ENCODE measurements at regions not wholly inside any gene's neighbourhood (a gene's known extent, or its start where the extent isn't known, plus 50 kb on each side); places are given as distances from the start of the nearest gene placed in this dataset.

DNA sequence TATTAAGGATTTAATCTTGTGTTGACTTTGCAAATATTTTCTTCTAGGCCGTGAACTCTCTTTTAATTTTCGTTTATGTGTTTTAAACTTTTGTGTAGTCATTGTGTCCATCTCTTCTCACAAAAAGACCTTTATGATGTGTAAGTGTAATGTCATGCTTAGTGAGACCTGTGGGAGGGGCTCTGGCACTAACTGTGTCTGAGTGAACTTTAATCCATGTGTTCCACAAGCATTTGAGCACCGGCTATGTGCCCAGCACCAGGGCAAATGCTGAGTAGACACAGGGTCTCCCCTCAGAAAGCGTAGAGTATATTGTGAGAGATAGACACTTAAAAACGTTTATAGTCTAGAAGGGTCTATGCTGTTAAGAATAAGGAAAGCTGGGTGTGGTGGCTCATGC, 272.6 kb upstream of the TUT7 start (continued):
- TF ChIP-seq, protein P1, sequence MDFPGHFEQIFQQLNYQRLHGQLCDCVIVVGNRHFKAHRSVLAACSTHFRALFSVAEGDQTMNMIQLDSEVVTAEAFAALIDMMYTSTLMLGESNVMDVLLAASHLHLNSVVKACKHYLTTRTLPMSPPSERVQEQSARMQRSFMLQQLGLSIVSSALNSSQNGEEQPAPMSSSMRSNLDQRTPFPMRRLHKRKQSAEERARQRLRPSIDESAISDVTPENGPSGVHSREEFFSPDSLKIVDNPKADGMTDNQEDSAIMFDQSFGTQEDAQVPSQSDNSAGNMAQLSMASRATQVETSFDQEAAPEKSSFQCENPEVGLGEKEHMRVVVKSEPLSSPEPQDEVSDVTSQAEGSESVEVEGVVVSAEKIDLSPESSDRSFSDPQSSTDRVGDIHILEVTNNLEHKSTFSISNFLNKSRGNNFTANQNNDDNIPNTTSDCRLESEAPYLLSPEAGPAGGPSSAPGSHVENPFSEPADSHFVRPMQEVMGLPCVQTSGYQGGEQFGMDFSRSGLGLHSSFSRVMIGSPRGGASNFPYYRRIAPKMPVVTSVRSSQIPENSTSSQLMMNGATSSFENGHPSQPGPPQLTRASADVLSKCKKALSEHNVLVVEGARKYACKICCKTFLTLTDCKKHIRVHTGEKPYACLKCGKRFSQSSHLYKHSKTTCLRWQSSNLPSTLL (IDR thresholded peaks at IDR 0.05) = no peak
- no peak for TF ChIP-seq FOXK2 (conservative IDR thresholded peaks at IDR 0.05 in 1 of 2, IDR thresholded peaks at IDR 0.05 in 1 of 2; ENCODE audit: low read depth in 2 of 2)
- TF ChIP-seq, protein P2, sequence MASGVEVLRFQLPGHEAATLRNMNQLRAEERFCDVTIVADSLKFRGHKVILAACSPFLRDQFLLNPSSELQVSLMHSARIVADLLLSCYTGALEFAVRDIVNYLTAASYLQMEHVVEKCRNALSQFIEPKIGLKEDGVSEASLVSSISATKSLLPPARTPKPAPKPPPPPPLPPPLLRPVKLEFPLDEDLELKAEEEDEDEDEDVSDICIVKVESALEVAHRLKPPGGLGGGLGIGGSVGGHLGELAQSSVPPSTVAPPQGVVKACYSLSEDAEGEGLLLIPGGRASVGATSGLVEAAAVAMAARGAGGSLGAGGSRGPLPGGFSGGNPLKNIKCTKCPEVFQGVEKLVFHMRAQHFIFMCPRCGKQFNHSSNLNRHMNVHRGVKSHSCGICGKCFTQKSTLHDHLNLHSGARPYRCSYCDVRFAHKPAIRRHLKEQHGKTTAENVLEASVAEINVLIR (CRISPR knock-in tag; IDR thresholded peaks at IDR 0.05) = no peak

DNA sequence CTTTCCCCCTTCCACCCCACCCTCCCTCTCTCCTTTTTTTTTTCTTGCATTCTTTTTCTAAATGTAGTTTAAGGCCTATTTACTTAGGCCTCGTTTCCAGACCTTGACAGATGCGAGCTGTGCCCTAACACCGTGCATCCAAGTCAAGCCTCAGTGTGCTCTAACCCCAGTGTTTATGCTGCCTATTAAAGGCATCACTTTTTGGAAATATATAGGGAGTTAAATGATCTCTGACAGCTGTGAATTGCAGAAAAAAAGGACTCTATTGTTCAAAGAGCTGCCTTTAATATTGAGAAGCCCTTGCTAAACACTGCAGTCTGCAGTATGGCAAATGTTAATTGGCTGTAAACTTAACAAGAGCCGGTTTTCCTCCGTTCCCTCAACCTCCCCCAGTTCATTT, 270.4 kb upstream of the TUT7 start:
- H3K9me3 ChIP-seq (replicated peaks; ENCODE audit: control insufficient read depth, insufficient read depth, low read depth, low read length) = no peaks in the 10 kb centered on the region
- no peaks in the 10 kb centered on the region for H3K27me3 ChIP-seq (ENCODE audit: control insufficient read depth in 2 of 2, insufficient read depth in 2 of 2, low read length in 2 of 2)
- no peak overlapping the region for H2AFZ ChIP-seq (ENCODE audit: low read depth, low read length)
- no peak overlapping the region for H3K9ac ChIP-seq (ENCODE audit: insufficient read depth in 1 of 2, low read depth in 2 of 2, low read length in 2 of 2)
- DNase-seq (ENCODE audit: extremely low read depth in 1 of 4, low spot score in 3 of 4) = no peak
- WGBS (ENCODE audit: insufficient coverage, low coverage, missing lambda C conversion rate) = 0% methylated on average over 5 of the region's 5 CpGs
- in situ Hi-C loops (cut with MboI) (no loop called here), intact Hi-C loops (cut with micrococcal nuclease) (no loop called here)
- ATAC-seq = no peak
- CTCF ChIA-PET (ENCODE audit: low intra/inter-chr PET ratio) = no interaction called here
- H3K4me1 ChIP-seq (replicated peaks in 1 of 2; ENCODE audit: control insufficient read depth in 2 of 2, insufficient read depth in 2 of 2, low read length in 2 of 2) = no peaks in the 10 kb centered on the region
- H3K4me2 ChIP-seq (ENCODE audit: insufficient read depth, low read length) = no peak overlapping the region
- no peaks in the 10 kb centered on the region for H3K36me3 ChIP-seq (ENCODE audit: control insufficient read depth, insufficient read depth, low read length)
- BruUV-seq (replicated peaks) = no TSS peak
- no peaks in the 10 kb centered on the region for H4K20me1 ChIP-seq (replicated peaks; ENCODE audit: control insufficient read depth, insufficient read depth, low read length)
- POLR2A ChIA-PET = no interaction called here
- no peaks in the 10 kb centered on the region for H3K79me2 ChIP-seq (ENCODE audit: control insufficient read depth, insufficient read depth, low read length)
- FAIRE-seq = no peak
- H3K9me1 ChIP-seq (ENCODE audit: control insufficient read depth, insufficient read depth, low read length) = no peaks in the 10 kb centered on the region
- no peak overlapping the region for H3K4me3 ChIP-seq
- no peak overlapping the region for H3K27ac ChIP-seq (ENCODE audit: extremely low read depth, low read depth, low read length)
- TF ChIP-seq ZNF445 (CRISPR knock-in tag; IDR thresholded peaks at IDR 0.05; ENCODE audit: low read depth) (no peak), NR2C2 (CRISPR knock-in tag; IDR thresholded peaks at IDR 0.05) (no peak), NR2C2 (tag; IDR thresholded peaks at IDR 0.05) (no peak), L3MBTL2 (IDR thresholded peaks at IDR 0.05) (no peak), SAFB2 (IDR thresholded peaks at IDR 0.05; ENCODE audit: borderline replicate concordance, low read depth, low read length, severe bottlenecking) (no peak), SMAD4 (CRISPR knock-in tag; conservative IDR thresholded peaks at IDR 0.05) (no peak), ZBED1 (IDR thresholded peaks at IDR 0.05) (no peak)
- TF ChIP-seq, protein P3, sequence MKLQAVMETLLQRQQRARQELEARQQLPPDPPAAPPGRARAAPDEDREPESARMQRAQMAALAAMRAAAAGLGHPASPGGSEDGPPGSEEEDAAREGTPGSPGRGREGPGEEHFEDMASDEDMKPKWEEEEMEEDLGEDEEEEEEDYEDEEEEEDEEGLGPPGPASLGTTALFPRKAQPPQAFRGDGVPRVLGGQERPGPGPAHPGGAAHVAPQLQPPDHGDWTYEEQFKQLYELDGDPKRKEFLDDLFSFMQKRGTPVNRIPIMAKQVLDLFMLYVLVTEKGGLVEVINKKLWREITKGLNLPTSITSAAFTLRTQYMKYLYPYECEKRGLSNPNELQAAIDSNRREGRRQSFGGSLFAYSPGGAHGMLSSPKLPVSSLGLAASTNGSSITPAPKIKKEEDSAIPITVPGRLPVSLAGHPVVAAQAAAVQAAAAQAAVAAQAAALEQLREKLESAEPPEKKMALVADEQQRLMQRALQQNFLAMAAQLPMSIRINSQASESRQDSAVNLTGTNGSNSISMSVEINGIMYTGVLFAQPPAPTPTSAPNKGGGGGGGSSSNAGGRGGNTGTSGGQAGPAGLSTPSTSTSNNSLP (IDR thresholded peaks at IDR 0.05; ENCODE audit: borderline replicate concordance, low read depth, low read length) = no peak
- TF ChIP-seq, protein P1 (IDR thresholded peaks at IDR 0.05) = no peak
- TF ChIP-seq, protein P4, sequence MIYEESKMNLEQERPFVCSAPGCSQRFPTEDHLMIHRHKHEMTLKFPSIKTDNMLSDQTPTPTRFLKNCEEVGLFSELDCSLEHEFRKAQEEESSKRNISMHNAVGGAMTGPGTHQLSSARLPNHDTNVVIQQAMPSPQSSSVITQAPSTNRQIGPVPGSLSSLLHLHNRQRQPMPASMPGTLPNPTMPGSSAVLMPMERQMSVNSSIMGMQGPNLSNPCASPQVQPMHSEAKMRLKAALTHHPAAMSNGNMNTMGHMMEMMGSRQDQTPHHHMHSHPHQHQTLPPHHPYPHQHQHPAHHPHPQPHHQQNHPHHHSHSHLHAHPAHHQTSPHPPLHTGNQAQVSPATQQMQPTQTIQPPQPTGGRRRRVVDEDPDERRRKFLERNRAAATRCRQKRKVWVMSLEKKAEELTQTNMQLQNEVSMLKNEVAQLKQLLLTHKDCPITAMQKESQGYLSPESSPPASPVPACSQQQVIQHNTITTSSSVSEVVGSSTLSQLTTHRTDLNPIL (CRISPR knock-in tag; IDR thresholded peaks at IDR 0.05) = no peak

Data from K562 (cell line).